Upper lobe of left lung (tissue), 6 donors: ENCODE measurements at regions not wholly inside any gene's neighbourhood (a gene's known extent, or its start where the extent isn't known, plus 50 kb on each side); places are given as distances from the start of the nearest gene placed in this dataset.
A peak's percentile ranks its signal among the peaks of the same experiment; 100 is the strongest.

Experiments
- ATAC-seq, 2 donors: fragments of 200-7000 bp; cut with Tn5 transposase; one replicate each; pipeline ENCODE4 v1.9.1; 2022; ENCODE audit warnings: mild to moderate bottlenecking in 2 of 2, moderate library complexity in 2 of 2; ENCODE audit not compliant: low FRiP score in 2 of 2
- DNase-seq, 2 donors: peaks; one replicate each; pipeline ENCODE4 v3.0.0-alpha.2; 2019 to 2020
- H3K27ac ChIP-seq, 4 donors: fragments of 200-600 bp; sonication (generic); one replicate each; pipeline ENCODE4 v1.5.1; 2016 to 2019
- H3K27me3 ChIP-seq, 4 donors: fragments of 200-600 bp; sonication (generic); one replicate each; pipeline ENCODE4 v1.5.1; 2017 to 2019
- H3K36me3 ChIP-seq, 4 donors: fragments of 200-600 bp; sonication (generic); one replicate each; pipeline ENCODE4 v1.5.1; 2016 to 2019
- H3K4me1 ChIP-seq, 4 donors: fragments of 200-600 bp; sonication (generic); one replicate each; pipeline ENCODE4 v1.5.1; 2018 to 2019
- H3K4me3 ChIP-seq, 4 donors: fragments of 200-600 bp; sonication (generic); one replicate each; pipeline ENCODE4 v1.5.1; 2017 to 2019; ENCODE audit warnings: mild to moderate bottlenecking in 2 of 4, moderate library complexity in 1 of 4
- H3K9me3 ChIP-seq, 4 donors: fragments of 200-600 bp; sonication (generic); one replicate each; pipeline ENCODE4 v1.5.1; 2018 to 2019
- CTCF ChIP-seq, 6 experiments: fragments of 450-650 bp in 4 of 6; fragments of 200-600 bp in 2 of 6; sonication (generic) in 2 of 6; IDR thresholded peaks; one replicate each; pipeline ENCODE4 v1.5.1; 2016 to 2019; ENCODE audit warnings: antibody characterized with exemption in 6 of 6
- EP300 ChIP-seq, 4 donors: sonication (generic); formaldehyde crosslinking; IDR thresholded peaks; one replicate each; pipeline ENCODE4 v1.5.1; 2017; ENCODE audit warnings: antibody characterized with exemption in 4 of 4, control low read depth in 2 of 4
- POLR2A ChIP-seq, 4 donors: fragments of 450-650 bp; IDR thresholded peaks; one replicate each; pipeline ENCODE4 v1.5.1; 2016 to 2017; ENCODE audit warnings: antibody characterized with exemption in 4 of 4, mild to moderate bottlenecking in 2 of 4
- POLR2AphosphoS5 ChIP-seq, 2 donors: sonication (generic); formaldehyde crosslinking; IDR thresholded peaks; one replicate each; pipeline ENCODE4 v1.5.1; 2017; ENCODE audit warnings: antibody characterized with exemption in 2 of 2
- WGBS, 2 donors: methylation state at CpG; one replicate each; pipeline ENCODE4 v1.1.5; 2017 to 2018; 5-methylcytosine and 5-hydroxymethylcytosine counted together
- donor health status: DM: no; HTN: no; CAD: no; lungs with moderate emphysema.
- donor health status: DM: no; HTN: yes; CAD: no; lungs with severe emphysema.

DNA sequence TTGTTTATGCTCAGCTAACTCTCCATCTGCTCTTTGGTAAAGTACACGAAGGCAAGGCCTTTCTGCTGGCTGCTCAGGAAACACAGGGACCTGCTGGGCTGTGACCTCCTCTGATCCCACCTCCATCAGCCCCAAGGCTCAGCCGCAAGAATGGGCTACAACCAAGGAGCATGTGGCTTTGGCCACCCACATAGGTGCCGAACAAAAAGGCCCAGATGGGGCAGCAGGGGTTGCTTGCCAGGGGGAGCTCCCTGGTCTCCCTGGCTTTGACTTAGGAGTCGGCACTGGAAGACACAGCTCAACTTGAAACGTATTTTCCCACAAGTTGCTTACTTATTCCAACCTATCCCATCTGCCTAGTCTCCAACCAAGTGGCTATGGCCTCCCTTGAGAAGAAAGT lies 461.1 kb downstream of the ICE1 start:
- TF ChIP-seq CTCF (IDR thresholded peaks at IDR 0.05) (no peak), EP300 (IDR thresholded peaks at IDR 0.05) (no peak), POLR2AphosphoS5 (IDR thresholded peaks at IDR 0.05) (no peak), POLR2A (IDR thresholded peaks at IDR 0.05) (no peak)
- H3K27me3 ChIP-seq: no peaks in the 10 kb centered on the region
- no peaks in the 10 kb centered on the region for H3K36me3 ChIP-seq
- H3K4me3 ChIP-seq: no peak overlapping the region
- no peak overlapping the region for H3K27ac ChIP-seq
- WGBS, 2 donors: 56 to 68% methylated on average over 5 of the region's 5 CpGs
- DNase-seq (no peak), ATAC-seq (no peak)
- peaks cover 0 to 7% (median 5%) of the 10 kb centered on the region in 4 donors for H3K4me1 ChIP-seq
- H3K9me3 ChIP-seq: no peaks in the 10 kb centered on the region

DNA sequence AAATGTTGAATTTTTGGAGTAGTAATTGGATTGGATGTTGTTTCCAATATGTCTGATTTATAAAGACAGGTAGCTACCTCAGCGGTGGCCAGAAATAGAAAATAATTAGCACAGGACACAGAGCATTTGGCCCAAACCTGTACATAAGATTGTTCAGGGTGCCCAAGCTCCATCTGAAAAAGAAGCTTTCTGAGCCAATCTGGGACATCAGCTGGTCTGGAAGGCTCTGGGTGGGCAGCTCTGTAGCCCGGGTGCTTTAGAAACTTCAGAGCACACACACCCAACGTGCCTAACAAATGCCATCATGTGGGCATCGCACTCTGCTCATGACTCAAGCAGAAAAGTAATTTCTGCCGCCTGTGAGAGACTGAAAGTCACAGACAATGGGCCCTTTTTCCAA lies 460.7 kb downstream of the ICE1 start:
- Histone ChIP-seq H3K4me1 (peaks cover 0 to 7% (median 5%) of the 10 kb centered on the region in 4 donors), H3K27ac (no peak overlapping the region), H3K9me3 (no peaks in the 10 kb centered on the region), H3K36me3 (no peaks in the 10 kb centered on the region), H3K27me3 (no peaks in the 10 kb centered on the region), H3K4me3 (no peak overlapping the region)
- TF ChIP-seq POLR2A (IDR thresholded peaks at IDR 0.05): no peak
- no peak for TF ChIP-seq EP300 (IDR thresholded peaks at IDR 0.05)
- no peak for TF ChIP-seq POLR2AphosphoS5 (IDR thresholded peaks at IDR 0.05)
- TF ChIP-seq CTCF (IDR thresholded peaks at IDR 0.05): no peak
- DNase-seq (no peak), ATAC-seq (no peak)
- 64 to 80% methylated on average over 4 to 5 of the region's 5 CpGs for WGBS, 2 donors

- no peak for ATAC-seq
- H3K4me3 ChIP-seq: no peak overlapping the region
- WGBS, 2 donors: 50 to 58% methylated on average over 6 of the region's 6 CpGs
- no peak overlapping the region for H3K27ac ChIP-seq
- no peaks in the 10 kb centered on the region for H3K36me3 ChIP-seq
- peaks cover 0 to 7% (median 5%) of the 10 kb centered on the region in 4 donors for H3K4me1 ChIP-seq
- no peaks in the 10 kb centered on the region for H3K9me3 ChIP-seq
- no peaks in the 10 kb centered on the region for H3K27me3 ChIP-seq
- TF ChIP-seq CTCF (IDR thresholded peaks at IDR 0.05) (no peak), POLR2A (IDR thresholded peaks at IDR 0.05) (no peak), EP300 (IDR thresholded peaks at IDR 0.05) (no peak), POLR2AphosphoS5 (IDR thresholded peaks at IDR 0.05) (no peak)
- DNase-seq: no peak
These were observed 460.2 kb downstream of the ICE1 start for GRCh38 chr5:5882706-5883105.

- no peaks in the 10 kb centered on the region for H3K36me3 ChIP-seq
- WGBS, 2 donors: 44 to 58% methylated on average over 3 to 5 of the region's 5 CpGs
- no peaks in the 10 kb centered on the region for H3K4me1 ChIP-seq
- no peaks in the 10 kb centered on the region for H3K27me3 ChIP-seq
- H3K9me3 ChIP-seq: no peaks in the 10 kb centered on the region
- H3K27ac ChIP-seq: no peak overlapping the region
- DNase-seq (peak in 1 of 2 donors; percentile 17), ATAC-seq (no peak)
- H3K4me3 ChIP-seq: no peak overlapping the region
- no peak for TF ChIP-seq EP300 (IDR thresholded peaks at IDR 0.05)
- TF ChIP-seq POLR2AphosphoS5 (IDR thresholded peaks at IDR 0.05): no peak
- TF ChIP-seq CTCF (IDR thresholded peaks at IDR 0.05): no peak
- TF ChIP-seq POLR2A (IDR thresholded peaks at IDR 0.05): no peak
These were observed 458.8 kb downstream of the ICE1 start for GRCh38 chr5:5881294-5881693.

GRCh38 chr5:5880077-5880763 lies 457.7 kb downstream of the ICE1 start:
- no peaks in the 10 kb centered on the region for H3K9me3 ChIP-seq
- 91 to 92% methylated on average over 9 of the region's 9 CpGs for WGBS, 2 donors
- H3K27ac ChIP-seq: no peak overlapping the region
- TF ChIP-seq POLR2A (IDR thresholded peaks at IDR 0.05) (no peak), CTCF (IDR thresholded peaks at IDR 0.05) (no peak), EP300 (IDR thresholded peaks at IDR 0.05) (no peak), POLR2AphosphoS5 (IDR thresholded peaks at IDR 0.05) (no peak)
- no peaks in the 10 kb centered on the region for H3K4me1 ChIP-seq
- H3K36me3 ChIP-seq: no peaks in the 10 kb centered on the region
- H3K4me3 ChIP-seq: no peak overlapping the region
- ATAC-seq (no peak), DNase-seq (no peak)
- H3K27me3 ChIP-seq: no peaks in the 10 kb centered on the region
